HepG2 (cell line): ENCODE measurements at regions not wholly inside any gene's neighbourhood (a gene's known extent, or its start where the extent isn't known, plus 50 kb on each side); places are given as distances from the start of the nearest gene placed in this dataset.

Source experiments
- ATAC-seq: fragments of 200-7000 bp; cut with Tn5 transposase; 3 replicates; pipeline ENCODE4 v1.9.1; 2020; ENCODE audit warnings: mild to moderate bottlenecking, moderate library complexity
- BruUV-seq: library from RNA; stranded (reverse); fragments of 400-500 nt; replicated peaks from 2 replicates; lab custom pipeline; 2021; lab: Mats Ljungman, UMichigan
- CTCF ChIA-PET: fragments of 300-600 bp; formaldehyde crosslinking; extraction: SDS; loops from one replicate; lab custom pipeline; 2021; ENCODE audit warnings: low total read pairs, inconsistent platforms, low intra/inter-chr PET ratio; lab: Yijun Ruan, JAX
- POLR2A ChIA-PET: fragments of 350-600 bp; sonication (Branson Sonifier 250); formaldehyde crosslinking; loops from one replicate; lab custom pipeline; 2020; ENCODE audit warnings: antibody characterized with exemption, inconsistent platforms; lab: Yijun Ruan, JAX
- DNase-seq: peaks from one replicate; pipeline ENCODE4 v3.0.0-alpha.2; 2015; ENCODE audit warnings: low spot score
- FAIRE-seq: peaks from 3 replicates; lab custom pipeline; 2011; peaks lifted over from hg19 to GRCh38; lab: Jason Lieb, UNC
- H2AFZ ChIP-seq: one replicate; pipeline ENCODE4 v1.6.1; 2011; ENCODE audit warnings: low read length, inconsistent platforms
- H3K27ac ChIP-seq: fragments of 300-600 bp; 3 replicates; pipeline ENCODE4 v1.8.0; 2011; ENCODE audit warnings: mixed run types, mild to moderate bottlenecking, mixed read lengths, low read length, inconsistent platforms; ENCODE audit not compliant: insufficient read depth; ENCODE audit errors: extremely low read length
- H3K27me3 ChIP-seq, 2 experiments: fragments of 200-600 bp in 1 of 2; 2 replicates in 1 of 2; 3 replicates in 1 of 2; pipeline versions ENCODE4 v1.6.0 to v1.8.0; 2011; ENCODE audit warnings: low read length in 2 of 2, mild to moderate bottlenecking in 2 of 2, moderate library complexity in 2 of 2, inconsistent platforms in 1 of 2; ENCODE audit not compliant: insufficient read depth in 2 of 2, control insufficient read depth in 1 of 2
- H3K36me3 ChIP-seq, 2 experiments: fragments of 200-600 bp in 1 of 2; replicated peaks in 1 of 2; 2 replicates in 1 of 2; 3 replicates in 1 of 2; pipeline versions ENCODE4 v1.5.1 to v1.8.0; 2011; ENCODE audit warnings: low read length in 2 of 2, inconsistent platforms in 1 of 2; ENCODE audit not compliant: insufficient read depth in 2 of 2, control insufficient read depth in 1 of 2
- H3K4me1 ChIP-seq: 2 replicates; pipeline ENCODE4 v1.5.1; 2012; ENCODE audit warnings: low read length, inconsistent platforms; ENCODE audit not compliant: insufficient read depth
- H3K4me2 ChIP-seq: 2 replicates; pipeline ENCODE4 v1.6.0; 2011; ENCODE audit warnings: low read depth, low read length, inconsistent platforms
- H3K4me3 ChIP-seq, 3 experiments: fragments of 200-600 bp in 1 of 3; sonication (generic), shearing (Covaris generic) in 1 of 3; replicated peaks in 1 of 3; 2 replicates each; pipeline ENCODE4 v1.5.1; 2011 to 2016; ENCODE audit warnings: low read length in 3 of 3, inconsistent platforms in 2 of 3, low read depth in 2 of 3, mild to moderate bottlenecking in 2 of 3, control low read depth in 1 of 3, mixed read lengths in 1 of 3; ENCODE audit not compliant: insufficient read depth in 1 of 3
- H3K79me2 ChIP-seq: one replicate; pipeline ENCODE4 v1.6.1; 2011; ENCODE audit warnings: low read length, inconsistent platforms; ENCODE audit not compliant: insufficient read depth
- H3K9ac ChIP-seq: 2 replicates; pipeline ENCODE4 v1.6.0; 2011; ENCODE audit warnings: mild to moderate bottlenecking, low read depth, low read length, inconsistent platforms; ENCODE audit not compliant: insufficient read depth
- H3K9me3 ChIP-seq: 2 replicates; pipeline ENCODE4 v1.5.1; 2012; ENCODE audit warnings: mild to moderate bottlenecking, low read length
- H4K20me1 ChIP-seq: 2 replicates; pipeline ENCODE4 v1.6.0; 2011; ENCODE audit warnings: inconsistent platforms, mild to moderate bottlenecking, low read length, moderate library complexity; ENCODE audit not compliant: insufficient read depth
- FLYWCH1 ChIP-seq: sonication (generic); formaldehyde crosslinking; IDR thresholded peaks from 2 replicates; pipeline ENCODE4 v1.8.1; 2023; ENCODE audit warnings: mild to moderate bottlenecking, missing genetic modification reagents
- FOXO4 ChIP-seq: sonication (generic); formaldehyde crosslinking; conservative IDR thresholded peaks from 2 replicates; pipeline ENCODE4 v1.8.1; 2023; ENCODE audit warnings: missing genetic modification reagents
- HDAC6 ChIP-seq: fragments of 200-600 bp; sonication (generic); IDR thresholded peaks from 2 replicates; pipeline ENCODE4 v1.7.0; 2017; ENCODE audit warnings: mild to moderate bottlenecking, antibody characterized with exemption, low read length, low read depth
- ISX ChIP-seq: sonication (generic); formaldehyde crosslinking; conservative IDR thresholded peaks from 2 replicates; pipeline ENCODE4 v1.5.0; 2020; ENCODE audit warnings: missing genetic modification reagents
- KAT2B ChIP-seq: fragments of 150-350 bp; IDR thresholded peaks from 2 replicates; pipeline ENCODE4 v1.6.1; 2014; ENCODE audit warnings: low read depth, low read length, borderline replicate concordance
- MTA3 ChIP-seq: sonication (generic); formaldehyde crosslinking; IDR thresholded peaks from 2 replicates; pipeline ENCODE4 v1.4.0; 2020; ENCODE audit warnings: missing genetic modification reagents
- PBX2 ChIP-seq: IDR thresholded peaks from 2 replicates; pipeline ENCODE4 v1.6.1; 2016; ENCODE audit warnings: control low read depth
- SP1 ChIP-seq, 2 experiments: fragments of 450-650 bp in 1 of 2; sonication (generic) in 1 of 2; formaldehyde crosslinking in 1 of 2; IDR thresholded peaks; 2 replicates each; pipeline versions ENCODE4 v1.4.0 to v1.6.1; 2016 to 2020; ENCODE audit warnings: missing genetic modification reagents in 1 of 2
- ZNF12 ChIP-seq: sonication (generic); formaldehyde crosslinking; IDR thresholded peaks from 2 replicates; pipeline ENCODE4 v1.5.0; 2020; ENCODE audit warnings: missing genetic modification reagents
- ZNF224 ChIP-seq: sonication (generic); formaldehyde crosslinking; IDR thresholded peaks from 2 replicates; pipeline ENCODE4 v1.5.0; 2020; ENCODE audit warnings: mild to moderate bottlenecking, missing genetic modification reagents
- ZNF513 ChIP-seq: sonication (generic); formaldehyde crosslinking; conservative IDR thresholded peaks from 2 replicates; pipeline ENCODE4 v1.5.0; 2020; ENCODE audit warnings: missing genetic modification reagents
- ZNF572 ChIP-seq: sonication (generic); formaldehyde crosslinking; IDR thresholded peaks from 2 replicates; pipeline ENCODE4 v1.5.1; 2020; ENCODE audit warnings: mild to moderate bottlenecking, missing genetic modification reagents
- ZNF589 ChIP-seq: sonication (generic); formaldehyde crosslinking; conservative IDR thresholded peaks from 2 replicates; pipeline ENCODE4 v1.8.0; 2022; ENCODE audit warnings: mild to moderate bottlenecking, moderate library complexity, missing genetic modification reagents
- ZNF816 ChIP-seq: sonication (generic); formaldehyde crosslinking; IDR thresholded peaks from 2 replicates; pipeline ENCODE4 v1.8.0; 2022; ENCODE audit warnings: missing genetic modification reagents, mild to moderate bottlenecking, borderline replicate concordance
- in situ Hi-C: cut with HindIII; loops from 2 replicates; pipeline ENCODE4 v1.10.0; 2017; ENCODE audit warnings: low pct_unique_long_range_greater_than_20kb; ENCODE audit not compliant: extremely low pct_ligation_motif_present
- intact Hi-C: fragments of 100-400 bp; cut with micrococcal nuclease; formaldehyde crosslinking; loops from one replicate; pipeline ENCODE4 v1.10.0; 2022; ENCODE audit not compliant: unreplicated experiment

- TF ChIP-seq ZNF513 = no peak
- TF ChIP-seq, all 625 proteins: peak for 0
These were observed 364.7 kb downstream of the PCDH7 start (continued) for GRCh38 chr4:31084806-31085416.

- in situ Hi-C loops = no loop called here
- H3K4me3 ChIP-seq = no peak overlapping the region
- H3K4me1 ChIP-seq = no peaks in the 10 kb centered on the region
- ChIA-PET POLR2A (no interaction called here), CTCF (no interaction called here)
- no peak overlapping the region for H3K27ac ChIP-seq
- FAIRE-seq (no peak), DNase-seq (no peak), ATAC-seq (no peak)
- H3K9me3 ChIP-seq = no peaks in the 10 kb centered on the region
- H3K27me3 ChIP-seq = no peaks in the 10 kb centered on the region
- no peak overlapping the region for H2AFZ ChIP-seq
- no peaks in the 10 kb centered on the region for H3K36me3 ChIP-seq
- H3K79me2 ChIP-seq = no peaks in the 10 kb centered on the region
- TF ChIP-seq ZNF816 (no peak), HDAC6 (no peak), SP1 (IDR thresholded peaks at IDR 0.05) (no peak), SP1 (CRISPR knock-in tag; IDR thresholded peaks at IDR 0.05) (no peak), MTA3 (CRISPR knock-in tag) (no peak), ISX (no peak), ZNF589 (CRISPR knock-in tag) (no peak), PBX2 (CRISPR knock-in tag) (no peak), ZNF572 (CRISPR knock-in tag) (no peak), ZNF12 (CRISPR knock-in tag) (no peak), KAT2B (no peak), FLYWCH1 (CRISPR knock-in tag) (no peak), ZNF224 (CRISPR knock-in tag) (no peak), FOXO4 (CRISPR knock-in tag) (no peak)
- intact Hi-C loops = no loop called here
- no peaks in the 10 kb centered on the region for H4K20me1 ChIP-seq
- BruUV-seq = no TSS peak
- H3K9ac ChIP-seq = no peak overlapping the region
- H3K4me2 ChIP-seq = no peak overlapping the region
These were observed 365.5 kb downstream of the PCDH7 start for GRCh38 chr4:31085689-31086088.
